Islet of Langerhans (tissue), 1 donor: ENCODE measurements at regions not wholly inside any gene's neighbourhood (a gene's known extent, or its start where the extent isn't known, plus 50 kb on each side); places are given as distances from the start of the nearest gene placed in this dataset.
"Not testable (repeated sequence)": the region's sequence is repeated elsewhere in the genome, so short reads cannot be mapped to it uniquely, and the experiment has no call there.

ENCODE experiments used
- FAIRE-seq: peaks from one replicate; lab custom pipeline; 2011; peaks lifted over from hg19 to GRCh38; lab: Jason Lieb, UNC

DNA sequence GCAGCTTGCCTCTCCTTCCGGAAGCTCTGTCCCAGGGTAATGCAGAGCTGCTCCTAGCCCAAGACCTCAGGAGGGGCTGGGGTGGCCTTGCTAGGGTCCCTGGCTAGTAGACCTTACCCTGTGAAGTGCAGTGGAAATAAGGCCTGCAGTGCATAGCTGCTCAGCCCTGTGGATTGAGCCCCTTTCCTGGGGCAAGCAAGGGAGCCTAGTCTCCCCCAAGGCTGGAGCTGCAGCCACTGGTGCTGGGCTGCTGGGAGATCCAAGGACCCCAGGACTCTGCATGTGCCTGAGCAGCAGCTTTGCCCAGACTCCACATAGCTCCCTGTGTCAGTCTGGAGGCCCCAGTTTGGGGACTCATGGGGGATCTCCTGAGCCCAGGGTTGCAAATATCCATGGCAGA is 57.9 kb downstream of the FANCF start:
- FAIRE-seq = no peak

GRCh38 chr11:22566293-22566692 is 59.3 kb downstream of the FANCF start:
- no peak for FAIRE-seq

DNA sequence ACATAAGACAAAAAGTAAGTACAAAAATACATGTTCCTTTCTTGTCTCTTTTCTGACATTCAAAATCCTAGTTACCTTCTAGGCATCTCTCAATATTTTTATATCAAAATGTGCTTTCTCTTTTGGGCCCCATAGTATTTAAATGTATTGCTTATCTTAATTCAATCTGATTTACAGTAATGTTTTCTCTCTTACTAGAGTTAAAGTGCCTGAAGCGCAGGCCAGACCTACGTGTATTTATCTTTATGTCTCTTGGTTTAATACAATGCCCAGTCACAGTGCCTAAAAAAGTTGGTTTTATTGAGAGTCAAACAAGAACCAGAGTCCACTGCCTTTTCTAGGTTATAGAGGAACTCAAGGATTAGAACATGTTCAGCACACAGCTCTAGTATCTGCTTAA is 64.3 kb downstream of the FANCF start:
- FAIRE-seq = no peak

DNA sequence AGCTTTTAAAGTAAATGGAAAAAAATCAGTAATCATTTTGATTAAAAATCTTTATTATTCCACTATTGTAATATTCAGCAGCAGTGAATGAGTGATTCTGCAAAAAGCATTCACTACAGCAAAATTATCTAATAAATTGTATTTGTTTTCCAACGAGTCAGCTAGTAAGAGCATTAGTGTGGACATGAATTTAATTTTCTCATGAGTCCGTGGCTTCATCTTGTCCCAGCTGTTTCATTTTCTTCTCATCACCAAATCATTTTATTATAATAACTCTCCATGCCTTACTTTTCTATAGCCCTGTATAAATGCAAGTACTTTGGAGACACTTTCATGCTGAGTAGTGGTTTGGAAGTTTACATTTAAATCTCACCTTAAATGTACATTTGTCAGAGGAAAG is 66.2 kb downstream of the FANCF start:
- peak; percentile 98 for FAIRE-seq

- no peak for FAIRE-seq
Observed at GRCh38 chr11:22558664-22559063, 67.0 kb downstream of the FANCF start.

DNA sequence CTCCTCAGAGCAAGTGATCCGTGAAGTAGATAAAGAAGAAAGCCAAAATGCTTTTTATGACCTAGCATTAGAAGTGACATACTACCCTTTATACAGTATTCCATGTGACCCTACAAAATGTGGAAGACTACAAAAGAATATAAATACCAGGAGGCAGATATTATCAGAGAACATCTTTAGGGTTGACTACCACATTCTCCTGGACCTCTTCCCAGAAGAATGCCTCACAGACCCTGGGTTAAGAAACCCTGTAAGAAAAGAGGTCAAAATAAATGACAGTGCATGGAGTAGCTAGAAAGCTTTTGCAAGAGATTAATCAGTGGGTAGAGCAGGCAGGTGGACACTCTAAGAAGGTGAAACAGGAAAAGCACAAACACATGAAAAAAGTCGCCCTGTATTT is 69.2 kb downstream of the FANCF start:
- no peak for FAIRE-seq

DNA sequence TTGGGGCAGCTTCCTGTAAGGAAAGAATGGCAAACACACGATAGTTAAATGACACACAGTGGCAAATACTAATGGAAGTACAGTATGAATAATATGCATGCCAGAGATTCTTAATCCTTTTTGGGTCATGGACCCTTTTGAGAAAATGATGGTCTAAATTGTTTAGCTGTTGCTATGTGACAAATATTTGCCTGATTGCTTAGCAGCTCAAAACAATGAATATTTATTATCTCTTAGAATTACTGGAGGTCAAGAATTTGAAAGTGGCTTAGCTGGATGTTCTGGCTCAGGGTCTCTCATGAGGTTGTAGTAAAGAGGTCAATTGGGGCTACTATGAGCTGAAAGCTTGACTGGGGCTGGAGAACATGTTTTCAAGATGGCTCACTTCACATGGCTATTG is 69.7 kb downstream of the FANCF start:
- FAIRE-seq = no peak

GRCh38 chr11:22554221-22554620 is 71.4 kb downstream of the FANCF start:
- no peak for FAIRE-seq

DNA sequence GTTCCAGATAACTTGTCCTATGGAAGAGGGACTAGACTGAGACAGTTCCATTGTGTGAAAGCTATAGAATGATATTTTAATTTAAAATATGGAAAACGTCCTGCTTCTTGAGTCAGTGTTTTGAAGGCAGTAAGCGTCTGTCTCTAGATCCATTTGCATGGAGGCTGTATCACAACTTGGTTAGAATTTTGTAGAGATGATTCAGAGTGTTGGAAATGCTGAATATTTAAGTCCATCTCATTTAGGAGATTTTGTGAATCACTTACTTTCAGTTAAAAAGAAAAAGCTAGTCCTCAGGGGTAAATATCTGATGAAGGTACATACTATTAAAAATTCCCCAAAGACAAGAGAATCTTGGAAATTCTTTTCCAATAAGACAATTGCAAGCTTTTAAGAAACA is 72.7 kb downstream of the FANCF start:
- no peak for FAIRE-seq

DNA sequence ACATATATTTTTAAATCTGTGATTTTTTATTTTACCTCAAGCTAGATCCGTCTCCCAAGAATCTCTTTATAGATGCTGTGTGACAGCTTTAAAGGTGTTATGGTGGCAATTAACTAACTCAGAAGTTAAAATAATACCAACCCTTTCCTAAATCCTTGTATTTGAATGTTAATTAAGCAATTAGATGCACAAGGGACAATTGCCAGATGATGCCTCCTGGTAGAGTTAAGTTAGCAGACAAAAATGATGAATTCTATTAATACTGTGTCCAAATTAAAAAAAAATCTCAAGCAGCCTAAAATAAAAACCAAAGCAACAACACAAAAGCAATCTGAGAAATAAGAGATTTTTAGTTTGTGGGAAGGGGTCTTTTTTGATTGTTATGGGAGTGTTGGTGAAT is 78.9 kb downstream of the FANCF start:
- peak; percentile 53 for FAIRE-seq

- no peak for FAIRE-seq
Observed at GRCh38 chr11:22543261-22543660, 82.4 kb downstream of the FANCF start.

GRCh38 chr11:22539821-22540256 is 85.8 kb downstream of the FANCF start:
- peak; percentile 90 for FAIRE-seq

- FAIRE-seq = no peak
Observed at GRCh38 chr11:22536071-22536470, 89.6 kb downstream of the FANCF start.

DNA sequence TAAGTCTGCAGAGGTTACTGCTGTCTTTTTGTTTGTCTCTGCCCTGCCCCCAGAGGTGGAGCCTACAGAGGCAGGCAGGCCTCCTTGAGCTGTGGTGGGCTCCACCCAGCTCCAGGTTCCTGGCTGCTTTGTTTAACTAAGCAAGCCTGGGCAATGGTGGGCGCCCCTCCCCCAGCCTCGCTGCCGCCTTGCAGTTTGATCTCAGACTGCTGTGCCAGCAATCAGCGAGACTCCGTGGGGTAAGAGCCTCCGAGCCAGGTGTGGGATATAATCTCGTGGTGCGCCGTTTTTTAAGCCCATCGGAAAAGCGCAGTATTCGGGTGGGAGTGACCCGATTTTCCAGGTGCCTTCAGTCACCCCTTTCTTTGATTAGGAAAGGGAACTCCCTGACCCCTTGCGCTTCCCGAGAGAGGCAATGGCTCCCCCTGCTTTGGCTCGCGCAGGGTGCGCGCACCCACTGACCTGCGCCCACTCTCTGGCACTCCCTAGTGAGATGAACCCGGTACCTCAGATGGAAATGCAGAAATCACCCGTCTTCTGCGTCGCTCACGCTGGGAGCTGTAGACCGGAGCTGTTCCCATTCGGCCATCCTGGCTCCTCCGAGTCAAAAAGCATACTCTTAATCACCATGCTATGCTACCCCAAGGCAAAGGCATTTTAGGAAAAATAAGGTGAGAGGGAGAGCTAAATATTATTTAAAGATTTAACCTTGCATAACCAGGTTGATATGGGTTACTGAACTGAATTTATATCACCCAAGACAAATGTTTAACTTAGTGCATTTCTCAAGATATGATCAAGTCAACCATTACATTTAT is 96.8 kb downstream of the FANCF start:
- not testable (repeated sequence) for FAIRE-seq

GRCh38 chr11:22522225-22522624 is 103.4 kb downstream of the FANCF start:
- no peak for FAIRE-seq

GRCh38 chr11:22521226-22521625 is 104.4 kb downstream of the FANCF start:
- no peak for FAIRE-seq

DNA sequence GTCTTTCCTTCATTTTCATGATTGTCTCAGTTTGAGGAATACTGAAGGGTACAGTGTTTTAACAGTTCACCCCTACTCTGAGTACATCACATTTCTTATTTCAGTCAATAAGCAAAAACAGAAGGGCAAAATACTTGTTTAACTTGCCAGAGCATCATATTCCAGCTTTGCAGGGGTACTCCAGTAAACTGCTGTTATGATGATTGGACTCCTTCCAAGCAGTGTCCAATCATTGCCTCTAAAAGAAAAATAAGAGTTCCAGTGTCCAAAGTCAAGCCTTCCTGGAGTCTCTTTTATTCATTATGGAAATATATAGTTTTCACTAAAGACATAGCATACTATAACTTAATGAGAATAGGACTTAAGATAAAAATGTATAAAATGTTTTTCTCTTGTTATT is 105.1 kb downstream of the FANCF start:
- FAIRE-seq = no peak

GRCh38 chr11:22518344-22518743 is 107.3 kb downstream of the FANCF start:
- not testable (repeated sequence) for FAIRE-seq

GRCh38 chr11:22516111-22516510 is 109.5 kb downstream of the FANCF start:
- no peak for FAIRE-seq

DNA sequence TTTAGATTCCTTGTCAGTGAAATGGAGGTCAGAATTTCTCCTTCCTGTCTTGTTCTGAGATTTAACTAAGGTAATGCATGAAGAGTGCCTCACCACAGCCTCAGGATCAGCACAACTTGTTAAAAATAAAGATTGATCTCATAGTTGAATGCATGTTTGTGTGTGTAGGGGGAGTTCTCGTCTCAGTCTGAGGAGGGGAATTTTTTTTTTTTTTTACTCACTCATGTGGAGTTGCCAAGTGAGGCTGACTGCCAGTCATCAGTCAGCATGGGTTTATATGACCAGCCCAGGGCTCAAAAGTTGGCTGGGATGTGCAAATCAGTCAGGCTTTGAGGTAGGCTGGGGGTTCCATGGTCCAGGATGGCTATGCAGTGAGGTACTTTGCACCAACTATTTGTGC is 113.2 kb downstream of the FANCF start:
- no peak for FAIRE-seq

DNA sequence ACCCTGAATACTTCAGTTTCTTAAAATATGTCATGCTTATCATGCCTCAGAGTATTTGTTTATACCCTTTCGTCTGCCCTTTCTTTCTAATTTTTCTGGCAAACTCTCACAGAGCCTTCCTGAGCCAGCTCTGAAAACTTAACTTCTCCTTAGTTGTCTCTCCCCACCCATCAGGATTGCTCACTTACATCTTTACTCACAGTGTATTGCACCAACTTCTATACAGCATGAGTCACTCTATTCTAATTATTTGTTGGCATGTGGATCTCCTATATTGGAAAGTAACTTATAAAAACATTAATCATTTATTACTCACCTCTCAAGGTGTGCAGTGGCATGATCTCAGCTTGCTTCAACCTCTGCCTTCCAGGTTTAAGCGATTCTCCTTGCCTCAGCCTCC is 114.9 kb downstream of the FANCF start:
- FAIRE-seq = no peak

GRCh38 chr11:22510010-22510409 is 115.6 kb downstream of the FANCF start:
- no peak for FAIRE-seq

- no peak for FAIRE-seq
Observed at GRCh38 chr11:22508665-22509064, 117.0 kb downstream of the FANCF start.

DNA sequence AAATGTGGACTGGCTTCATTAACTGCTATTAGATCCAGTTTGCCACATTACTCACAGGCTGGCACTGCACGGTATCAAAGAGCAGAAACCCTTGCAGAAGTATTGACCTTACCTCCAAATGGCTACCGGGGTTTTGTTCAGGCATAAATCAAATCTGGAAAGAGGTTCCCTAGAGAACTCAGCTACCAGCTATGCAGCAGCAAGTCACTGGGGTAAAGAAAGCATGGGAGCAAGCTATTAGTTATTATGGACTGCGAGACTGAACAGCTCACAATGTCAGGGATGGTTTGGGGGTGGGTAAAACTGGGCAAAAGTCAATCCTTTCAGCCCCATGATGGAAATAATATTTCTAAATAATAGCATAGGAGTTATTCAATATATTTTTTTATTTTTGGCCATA is 128.1 kb downstream of the FANCF start:
- no peak for FAIRE-seq
